Activated naive CD4-positive, alpha-beta T cell treated with anti-CD3 and anti-CD28 coated beads, Interleukin-2, amount 10 ng/mL, durations not matched to agents 7 days and 5 days (primary cell): ENCODE measurements at regions not wholly inside any gene's neighbourhood (a gene's known extent, or its start where the extent isn't known, plus 50 kb on each side); places are given as distances from the start of the nearest gene placed in this dataset.
"Not testable (repeated sequence)": the region's sequence is repeated elsewhere in the genome, so short reads cannot be mapped to it uniquely, and the experiment has no call there.

Experiments used
- CTCF ChIA-PET: fragments of 350-600 bp; sonication (Branson Sonifier 250); formaldehyde crosslinking; loops from one replicate; lab custom pipeline; 2021; ENCODE audit warnings: antibody characterized with exemption; lab: Charles Lee
- DNase-seq: peaks from one replicate; pipeline ENCODE4 v3.0.0-alpha.2; 2020
- H3K27ac Mint-ChIP-seq: one replicate; pipeline ENCODE4 v1.8.0; 2021; ENCODE audit warnings: mild to moderate bottlenecking, moderate library complexity, mixed read lengths
- H3K27me3 Mint-ChIP-seq: one replicate; pipeline ENCODE4 v1.8.0; 2021; ENCODE audit warnings: mild to moderate bottlenecking, mixed read lengths
- H3K36me3 Mint-ChIP-seq: one replicate; pipeline ENCODE4 v1.8.0; 2021; ENCODE audit warnings: mixed read lengths
- H3K4me1 Mint-ChIP-seq: one replicate; pipeline ENCODE4 v1.8.0; 2021; ENCODE audit warnings: mixed read lengths
- H3K4me3 Mint-ChIP-seq: one replicate; pipeline ENCODE4 v1.8.0; 2021; ENCODE audit warnings: mild to moderate bottlenecking, moderate library complexity, mixed read lengths
- H3K9me3 Mint-ChIP-seq: one replicate; pipeline ENCODE4 v1.8.0; 2021; ENCODE audit warnings: mixed read lengths

DNA sequence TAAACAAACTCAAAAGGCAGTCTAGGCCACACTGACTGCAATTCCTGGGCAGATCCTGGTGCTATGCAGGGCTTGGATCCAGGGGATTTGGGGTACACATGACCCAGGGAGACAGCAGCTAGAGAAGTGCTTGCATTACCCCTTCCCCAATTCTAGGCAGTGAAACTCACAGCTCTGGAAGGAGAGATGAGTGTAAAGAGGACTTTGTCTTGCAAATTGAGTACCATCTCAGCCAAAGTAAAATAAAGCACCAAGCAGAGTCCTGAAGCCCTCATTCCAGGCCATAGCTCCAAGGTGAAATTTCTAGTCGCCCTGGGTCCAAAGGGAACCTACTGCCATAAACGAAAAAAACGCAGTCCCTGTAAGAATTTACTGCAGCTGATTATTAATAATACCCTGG, 644.9 kb upstream of the FLRT2 start:
- no peaks in the 10 kb centered on the region for H3K27me3 Mint-ChIP-seq
- H3K36me3 Mint-ChIP-seq, result no peaks in the 10 kb centered on the region
- CTCF ChIA-PET, result no interaction called here
- peaks cover 7% of the 10 kb centered on the region for H3K9me3 Mint-ChIP-seq
- no peaks in the 10 kb centered on the region for H3K4me1 Mint-ChIP-seq
- no peak for DNase-seq
- H3K4me3 Mint-ChIP-seq, result no peak overlapping the region
- no peak overlapping the region for H3K27ac Mint-ChIP-seq

DNA sequence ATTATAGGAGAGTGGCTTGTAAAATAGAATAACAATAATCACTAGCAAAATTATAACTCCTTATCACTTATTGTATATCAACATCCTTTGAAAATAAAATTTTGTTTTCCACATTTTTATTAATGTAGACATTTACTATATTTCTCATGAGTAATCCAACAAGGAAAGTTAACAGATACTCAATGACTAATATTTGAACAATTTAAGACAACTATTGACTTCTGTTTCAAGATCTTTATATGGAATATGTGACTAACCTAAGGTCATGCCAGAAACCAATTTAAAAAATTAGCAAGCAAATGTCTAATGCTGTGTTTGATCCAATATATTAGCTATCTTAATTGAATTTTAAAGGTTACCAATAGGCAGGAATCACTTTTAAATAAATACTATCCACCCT, 638.5 kb upstream of the FLRT2 start:
- Mint-ChIP-seq H3K36me3 (no peaks in the 10 kb centered on the region), H3K27ac (no peak overlapping the region), H3K9me3 (peaks cover 8% of the 10 kb centered on the region), H3K4me3 (no peak overlapping the region), H3K27me3 (no peaks in the 10 kb centered on the region), H3K4me1 (no peaks in the 10 kb centered on the region)
- CTCF ChIA-PET, result no interaction called here
- DNase-seq, result no peak

DNA sequence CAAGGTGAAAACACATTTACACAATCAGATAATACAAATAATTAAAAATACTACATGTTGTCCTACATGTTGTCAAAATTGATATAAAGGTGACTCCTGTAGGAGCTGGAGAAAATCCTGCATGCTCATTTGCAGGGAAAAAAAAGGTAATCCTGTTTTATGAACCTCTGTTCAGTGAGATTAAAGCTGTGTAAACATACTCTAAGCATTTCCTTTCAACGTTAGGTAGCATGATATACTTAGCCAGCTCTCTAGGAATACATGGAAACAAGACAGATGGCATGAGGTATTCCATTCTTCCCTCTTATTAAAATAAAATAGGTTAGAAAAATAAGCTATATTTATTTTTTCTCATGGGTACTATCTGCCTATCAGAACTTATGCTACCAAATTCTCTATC, 635.7 kb upstream of the FLRT2 start:
- CTCF ChIA-PET, result no interaction called here
- H3K4me1 Mint-ChIP-seq, result no peaks in the 10 kb centered on the region

DNA sequence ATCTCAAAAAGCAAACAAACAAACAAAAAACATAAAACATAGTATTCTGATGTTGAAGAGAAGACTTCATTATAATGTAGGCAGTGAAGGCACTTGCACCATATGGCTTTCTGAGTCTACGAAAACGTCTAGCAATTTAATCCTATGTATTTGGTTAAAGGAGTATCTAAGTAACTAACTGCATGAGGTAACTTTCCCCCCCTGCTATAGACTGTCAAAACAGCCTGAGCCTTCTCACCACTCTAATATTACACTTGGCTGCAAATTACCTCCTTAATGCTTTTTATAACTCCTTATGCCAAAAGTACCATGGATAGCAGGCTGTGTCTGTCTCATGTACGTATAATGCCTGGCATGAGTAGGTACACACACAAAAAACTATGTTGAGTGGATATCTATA, 607.6 kb upstream of the FLRT2 start:
- H3K9me3 Mint-ChIP-seq, result peaks cover 12% of the 10 kb centered on the region
- CTCF ChIA-PET, result no interaction called here
- no peak overlapping the region for H3K27ac Mint-ChIP-seq
- no peaks in the 10 kb centered on the region for H3K27me3 Mint-ChIP-seq
- no peaks in the 10 kb centered on the region for H3K4me1 Mint-ChIP-seq
- DNase-seq, result no peak
- no peaks in the 10 kb centered on the region for H3K36me3 Mint-ChIP-seq
- H3K4me3 Mint-ChIP-seq, result no peak overlapping the region

More for the DNA sequence above, 635.7 kb upstream of the FLRT2 start:
- no peak overlapping the region for H3K4me3 Mint-ChIP-seq
- no peaks in the 10 kb centered on the region for H3K36me3 Mint-ChIP-seq
- no peak overlapping the region for H3K27ac Mint-ChIP-seq
- no peaks in the 10 kb centered on the region for H3K27me3 Mint-ChIP-seq
- DNase-seq, result no peak
- H3K9me3 Mint-ChIP-seq, result peaks cover 9% of the 10 kb centered on the region

DNA sequence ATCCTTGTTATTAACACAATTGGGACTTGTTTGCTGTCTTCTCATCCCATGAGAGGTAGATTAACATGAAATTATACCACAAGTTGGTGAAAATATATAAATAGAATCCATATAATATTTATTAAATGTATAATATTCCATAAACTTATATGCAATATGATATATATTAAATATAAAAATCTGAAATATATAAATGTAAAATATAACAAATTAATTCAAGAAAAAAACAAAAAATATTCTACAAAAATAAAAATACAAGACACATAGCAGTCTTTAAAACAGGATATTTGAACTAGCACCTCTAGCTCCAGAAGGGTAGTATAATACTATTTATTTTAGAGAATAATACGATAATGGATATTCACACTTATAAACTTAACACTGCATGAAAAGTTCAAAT, 603.3 kb upstream of the FLRT2 start:
- no peak overlapping the region for H3K4me3 Mint-ChIP-seq
- no peaks in the 10 kb centered on the region for H3K27me3 Mint-ChIP-seq
- no peaks in the 10 kb centered on the region for H3K4me1 Mint-ChIP-seq
- peaks cover 13% of the 10 kb centered on the region for H3K9me3 Mint-ChIP-seq
- no peaks in the 10 kb centered on the region for H3K36me3 Mint-ChIP-seq
- no peak for DNase-seq
- H3K27ac Mint-ChIP-seq, result no peak overlapping the region
- CTCF ChIA-PET, result no interaction called here

DNA sequence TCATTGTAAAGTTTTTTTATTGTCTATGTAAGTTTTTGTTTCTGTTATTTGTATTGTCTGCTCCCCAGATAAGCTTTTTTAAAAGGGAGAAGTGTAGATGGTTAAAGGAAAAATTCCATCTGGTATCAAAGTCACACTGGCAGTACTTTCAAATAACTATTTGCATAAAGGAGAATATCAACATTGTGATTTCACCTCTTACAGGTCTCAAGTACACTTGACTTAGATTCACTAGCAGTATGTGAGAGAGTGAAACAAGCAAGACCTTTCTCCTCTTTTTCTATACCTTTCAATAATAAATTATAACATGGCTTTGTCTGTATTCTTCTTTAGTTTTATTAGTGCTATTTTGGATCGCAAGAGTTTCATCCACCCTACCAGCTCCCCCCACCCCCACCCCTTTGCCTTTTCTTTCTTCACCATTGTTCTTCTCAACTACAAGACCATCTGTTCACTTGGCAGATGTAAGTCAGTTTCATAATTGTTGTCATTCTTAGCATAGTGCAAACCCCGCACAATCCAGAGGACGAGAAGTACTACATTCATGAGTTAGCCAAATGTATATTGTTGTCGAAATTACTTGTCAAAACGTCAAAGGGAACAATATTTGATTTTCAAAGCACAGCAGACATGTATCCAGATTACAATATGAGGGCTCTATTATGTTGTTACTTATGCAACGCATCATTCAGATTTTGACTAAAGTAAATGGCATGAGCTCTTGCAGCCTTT, 602.7 kb upstream of the FLRT2 start:
- no peaks in the 10 kb centered on the region for H3K27me3 Mint-ChIP-seq
- H3K4me1 Mint-ChIP-seq, result no peaks in the 10 kb centered on the region
- no peak for DNase-seq
- no peak overlapping the region for H3K4me3 Mint-ChIP-seq
- CTCF ChIA-PET, result no interaction called here
- H3K36me3 Mint-ChIP-seq, result no peaks in the 10 kb centered on the region
- no peak overlapping the region for H3K27ac Mint-ChIP-seq
- H3K9me3 Mint-ChIP-seq, result peaks cover 15% of the 10 kb centered on the region

DNA sequence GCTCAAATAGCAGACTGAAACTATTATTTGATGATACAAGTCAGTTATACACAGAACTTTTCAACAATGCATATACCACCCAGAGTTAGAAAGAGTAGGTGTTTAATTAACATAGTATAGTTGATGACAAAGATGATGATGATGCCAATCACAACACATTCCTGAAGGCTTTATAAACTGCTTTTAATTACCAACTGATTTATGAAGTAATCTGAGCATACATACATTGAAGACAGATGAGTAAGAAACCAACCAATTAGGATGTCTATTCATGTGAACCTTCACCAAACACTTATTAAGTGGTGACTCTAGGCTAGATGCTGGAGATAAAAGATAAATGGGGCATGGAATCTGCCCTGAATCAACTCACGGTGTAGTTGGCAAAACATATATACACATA, 600.9 kb upstream of the FLRT2 start:
- H3K27ac Mint-ChIP-seq, result no peak overlapping the region
- no peaks in the 10 kb centered on the region for H3K27me3 Mint-ChIP-seq
- CTCF ChIA-PET, result no interaction called here
- no peaks in the 10 kb centered on the region for H3K4me1 Mint-ChIP-seq
- H3K36me3 Mint-ChIP-seq, result no peaks in the 10 kb centered on the region
- H3K9me3 Mint-ChIP-seq, result peaks cover 15% of the 10 kb centered on the region
- H3K4me3 Mint-ChIP-seq, result no peak overlapping the region
- DNase-seq, result no peak

DNA sequence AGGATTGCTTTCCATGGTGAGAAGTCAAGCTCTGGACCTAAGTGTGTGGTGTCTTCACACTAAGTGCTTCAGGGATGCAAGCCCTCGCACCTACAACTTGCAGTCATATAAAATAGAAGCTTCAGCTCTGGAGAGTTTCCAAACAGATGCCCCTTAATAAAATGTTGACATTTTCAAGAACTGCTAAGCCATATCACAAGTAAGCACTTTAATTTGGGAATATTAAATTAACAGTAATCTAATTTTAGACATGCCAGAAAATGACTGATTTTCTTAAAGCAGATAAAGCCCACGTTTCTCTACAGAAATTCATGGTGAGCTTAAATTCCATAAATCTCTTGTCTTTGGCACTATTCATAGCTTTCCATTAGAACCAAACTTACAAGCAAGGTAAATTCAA, 600.1 kb upstream of the FLRT2 start:
- H3K4me1 Mint-ChIP-seq, result no peaks in the 10 kb centered on the region
- H3K27ac Mint-ChIP-seq, result no peak overlapping the region
- CTCF ChIA-PET, result no interaction called here
- H3K9me3 Mint-ChIP-seq, result peaks cover 15% of the 10 kb centered on the region
- H3K4me3 Mint-ChIP-seq, result no peak overlapping the region
- H3K36me3 Mint-ChIP-seq, result no peaks in the 10 kb centered on the region
- no peak for DNase-seq
- H3K27me3 Mint-ChIP-seq, result no peaks in the 10 kb centered on the region

DNA sequence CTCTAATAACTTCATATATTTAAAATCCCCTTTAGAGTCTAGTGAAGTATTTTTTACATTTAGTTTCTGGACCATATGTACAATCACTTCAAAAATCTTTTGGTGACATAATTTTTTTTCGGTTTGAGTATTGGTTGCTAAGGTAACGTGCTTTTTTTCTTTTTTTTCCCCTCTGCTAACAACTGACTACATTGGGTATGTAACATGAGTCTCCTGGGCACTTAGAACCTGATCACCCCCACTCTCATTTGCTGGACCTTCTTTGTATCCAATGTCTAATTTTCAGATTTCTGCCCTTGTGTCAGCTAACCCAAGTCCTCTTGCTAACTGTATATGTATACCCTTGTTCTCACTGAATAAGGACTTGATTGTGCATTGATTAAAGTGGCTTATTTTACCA, 592.9 kb upstream of the FLRT2 start:
- Mint-ChIP-seq H3K27me3 (no peaks in the 10 kb centered on the region), H3K27ac (no peak overlapping the region), H3K9me3 (peaks cover 17% of the 10 kb centered on the region), H3K4me1 (no peaks in the 10 kb centered on the region), H3K4me3 (no peak overlapping the region), H3K36me3 (no peaks in the 10 kb centered on the region)
- no peak for DNase-seq
- CTCF ChIA-PET, result no interaction called here

DNA sequence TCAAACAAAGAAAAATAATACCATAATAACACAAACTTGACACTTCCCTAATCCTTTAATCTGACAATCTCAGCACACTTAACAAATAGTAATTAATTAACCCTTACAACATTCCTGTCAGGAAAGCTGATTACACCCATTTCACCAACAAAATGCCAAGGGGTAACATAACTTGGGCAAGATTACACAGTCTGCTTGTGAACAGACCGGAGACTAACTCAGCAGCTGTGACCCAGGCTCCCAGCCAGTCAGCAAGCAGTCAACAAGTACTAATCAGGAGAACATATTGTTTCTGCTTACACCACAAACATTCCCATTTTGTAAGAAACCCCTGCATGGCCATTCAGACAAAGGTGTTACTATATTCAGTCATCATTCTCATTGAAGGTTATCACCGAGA, 592.5 kb upstream of the FLRT2 start:
- Mint-ChIP-seq H3K27ac (no peak overlapping the region), H3K27me3 (no peaks in the 10 kb centered on the region), H3K4me3 (no peak overlapping the region), H3K4me1 (no peaks in the 10 kb centered on the region), H3K9me3 (peaks cover 15% of the 10 kb centered on the region), H3K36me3 (no peaks in the 10 kb centered on the region)
- CTCF ChIA-PET, result no interaction called here
- no peak for DNase-seq

DNA sequence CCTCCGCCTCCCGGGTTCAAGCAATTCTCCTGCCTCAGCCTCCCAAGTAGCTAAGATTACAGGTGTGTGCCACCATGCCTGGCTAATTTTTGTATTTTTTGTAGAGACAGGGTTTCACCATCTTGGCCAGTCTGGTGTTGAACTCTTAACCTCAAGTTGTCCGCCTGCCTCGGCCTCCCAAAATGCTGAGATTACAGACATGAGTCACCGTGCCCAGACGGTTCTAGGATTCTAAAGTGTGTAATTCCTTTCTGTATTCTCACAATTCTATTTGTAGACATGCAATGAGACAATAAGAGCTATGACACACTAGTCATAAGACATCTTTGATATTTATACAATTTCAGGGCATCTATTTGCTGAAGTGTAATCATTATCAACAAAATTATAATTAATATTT, 585.0 kb upstream of the FLRT2 start:
- DNase-seq, H3K4me1 Mint-ChIP-seq: not testable (repeated sequence)

DNA sequence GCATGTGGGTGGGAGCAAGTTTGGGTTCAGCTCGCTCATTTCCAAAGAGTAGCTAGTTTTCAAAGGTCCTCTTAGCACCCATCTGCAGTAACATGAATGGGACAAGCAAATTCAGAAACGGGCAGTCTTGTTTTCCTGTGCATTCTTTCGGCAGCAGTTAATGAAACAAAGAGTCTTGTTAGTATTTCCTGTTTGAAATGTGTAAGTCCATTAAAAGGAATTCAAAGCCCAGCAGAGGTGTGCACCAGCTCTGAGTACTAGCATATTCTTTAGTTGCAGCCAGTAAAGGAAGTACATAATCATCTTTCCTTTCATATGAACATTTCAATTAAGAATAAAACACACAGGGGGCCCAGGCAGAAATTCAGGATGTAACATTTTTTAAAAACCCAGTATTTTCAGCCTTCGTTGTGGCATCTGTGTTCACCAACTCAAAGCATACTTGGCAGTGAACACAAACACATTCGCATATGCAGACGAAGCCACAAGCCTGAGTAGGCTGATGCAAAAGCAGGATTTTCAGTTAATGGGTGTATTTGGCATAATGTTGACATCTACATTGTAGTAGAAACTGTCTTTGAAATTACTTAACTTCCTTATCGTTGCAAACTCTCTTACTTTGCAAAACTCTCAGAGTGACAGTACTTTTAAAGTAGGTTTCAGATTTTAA, 570.0 kb upstream of the FLRT2 start:
- DNase-seq, result no peak
- H3K36me3 Mint-ChIP-seq, result no peaks in the 10 kb centered on the region
- no peaks in the 10 kb centered on the region for H3K4me1 Mint-ChIP-seq
- H3K9me3 Mint-ChIP-seq, result peaks cover 20% of the 10 kb centered on the region
- H3K4me3 Mint-ChIP-seq, result no peak overlapping the region
- no peaks in the 10 kb centered on the region for H3K27me3 Mint-ChIP-seq
- CTCF ChIA-PET, result no interaction called here
- no peak overlapping the region for H3K27ac Mint-ChIP-seq

More for the DNA sequence above, 585.0 kb upstream of the FLRT2 start:
- H3K36me3 Mint-ChIP-seq, H3K4me3 Mint-ChIP-seq, H3K9me3 Mint-ChIP-seq, H3K27me3 Mint-ChIP-seq, CTCF ChIA-PET, H3K27ac Mint-ChIP-seq: not testable (repeated sequence)

DNA sequence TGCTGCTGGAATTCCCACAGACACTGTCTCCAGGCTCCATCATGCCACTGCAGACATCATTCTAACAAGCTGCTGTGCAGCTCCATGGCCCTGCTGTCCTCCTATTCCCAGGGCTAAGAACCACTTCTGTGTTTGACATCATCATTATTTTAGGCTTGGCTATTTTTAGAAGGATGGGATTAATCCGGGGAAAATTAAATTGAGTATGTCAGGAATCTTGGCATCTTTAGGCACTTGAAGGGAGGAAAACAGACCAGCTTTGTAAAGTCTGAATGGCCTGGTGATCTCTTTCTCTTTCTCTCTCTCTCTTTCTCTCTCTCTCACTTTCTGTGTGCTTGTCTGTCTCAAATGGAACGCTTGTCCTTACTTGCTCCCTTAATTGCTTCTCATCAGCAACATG, 568.3 kb upstream of the FLRT2 start:
- Mint-ChIP-seq H3K36me3 (no peaks in the 10 kb centered on the region), H3K4me3 (no peak overlapping the region), H3K27me3 (no peaks in the 10 kb centered on the region), H3K4me1 (no peaks in the 10 kb centered on the region), H3K9me3 (peaks cover 16% of the 10 kb centered on the region), H3K27ac (no peak overlapping the region)
- no peak for DNase-seq
- CTCF ChIA-PET, result no interaction called here

DNA sequence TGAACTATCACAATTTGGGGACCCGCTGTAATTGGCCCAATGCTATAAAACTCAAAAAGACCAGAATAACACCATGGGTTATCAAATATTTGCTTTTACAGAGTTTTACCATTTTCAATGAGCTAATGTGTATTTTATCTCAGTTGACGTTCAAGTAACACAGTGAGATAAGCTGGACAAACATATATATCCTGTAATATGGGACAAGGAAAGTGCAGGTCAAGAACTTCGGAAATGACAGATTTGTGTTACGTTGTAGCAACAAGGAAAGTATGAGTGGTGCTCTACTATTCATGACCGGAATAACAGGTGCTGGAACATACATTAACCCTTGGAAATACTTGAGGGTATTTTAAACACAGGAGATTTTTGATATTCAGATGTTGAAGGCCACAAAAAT, 566.4 kb upstream of the FLRT2 start:
- no peaks in the 10 kb centered on the region for H3K27me3 Mint-ChIP-seq
- peaks cover 11% of the 10 kb centered on the region for H3K9me3 Mint-ChIP-seq
- CTCF ChIA-PET, result no interaction called here
- no peaks in the 10 kb centered on the region for H3K4me1 Mint-ChIP-seq
- no peak for DNase-seq
- H3K27ac Mint-ChIP-seq, result no peak overlapping the region
- H3K36me3 Mint-ChIP-seq, result no peaks in the 10 kb centered on the region
- H3K4me3 Mint-ChIP-seq, result no peak overlapping the region

DNA sequence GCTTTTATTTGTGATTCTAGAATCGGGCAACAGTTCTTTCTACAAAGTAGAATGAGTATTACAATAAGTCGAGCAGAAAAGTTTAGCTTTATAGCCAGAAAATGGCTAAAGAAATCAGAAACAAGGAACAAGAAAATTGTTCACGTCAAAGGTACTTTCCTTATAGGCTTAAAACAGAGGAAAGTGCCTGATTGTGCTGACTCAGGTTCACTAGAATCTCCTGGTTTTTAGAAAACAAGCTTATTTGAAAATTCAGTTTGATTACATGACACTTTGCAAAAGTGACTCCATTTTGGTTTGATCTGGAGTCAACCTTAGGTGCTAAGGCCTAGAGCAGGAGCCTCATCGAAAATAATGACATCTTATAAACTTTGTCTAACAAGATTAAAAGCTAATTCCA, 564.7 kb upstream of the FLRT2 start:
- no peaks in the 10 kb centered on the region for H3K36me3 Mint-ChIP-seq
- peaks cover 11% of the 10 kb centered on the region for H3K9me3 Mint-ChIP-seq
- H3K4me1 Mint-ChIP-seq, result no peaks in the 10 kb centered on the region
- no peak for DNase-seq
- CTCF ChIA-PET, result interaction anchor here (0.7 kb wide), 1 partner anchor 1021 kb away, joined by 3 read pairs; no protein-coding TSS in a partner anchor
- H3K27me3 Mint-ChIP-seq, result no peaks in the 10 kb centered on the region
- no peak overlapping the region for H3K4me3 Mint-ChIP-seq
- no peak overlapping the region for H3K27ac Mint-ChIP-seq
